ENCODE measurements at regions not wholly inside any gene's neighbourhood (a gene's known extent, or its start where the extent isn't known, plus 50 kb on each side); places are given as distances from the start of the nearest gene placed in this dataset.
"Not testable (repeated sequence)": the region's sequence is repeated elsewhere in the genome, so short reads cannot be mapped to it uniquely, and the experiment has no call there.

DNA sequence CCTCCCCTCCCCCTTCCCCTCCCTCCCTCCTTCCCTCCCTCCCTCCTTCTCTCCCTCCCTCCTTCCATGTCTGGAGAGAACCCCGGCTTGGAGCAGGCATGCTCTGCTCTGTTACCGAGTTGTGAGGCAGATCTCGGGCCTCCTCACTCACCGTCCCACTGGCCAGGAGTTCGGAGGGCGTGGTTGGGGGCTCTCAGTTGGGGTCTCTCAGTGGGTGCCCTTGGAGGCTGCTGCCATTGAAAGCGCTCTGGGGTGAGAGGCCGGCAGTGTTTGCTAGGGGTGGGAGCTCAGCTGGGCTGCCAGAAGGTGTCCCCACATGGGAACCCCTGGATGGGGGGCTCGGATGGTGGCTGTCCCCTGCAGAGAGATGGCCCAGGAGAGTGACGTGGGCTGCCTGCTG lies 101.1 kb upstream of the LRPAP1 start:
- TF ChIP-seq POLR2A (IDR thresholded peaks at IDR 0.05; ENCODE audit: low read length); GATA1 (IDR thresholded peaks at IDR 0.05; ENCODE audit: low read depth, low read length): not testable (repeated sequence)

All from erythroblast (primary cell).